ENCODE measurements at regions not wholly inside any gene's neighbourhood (a gene's known extent, or its start where the extent isn't known, plus 50 kb on each side); places are given as distances from the start of the nearest gene placed in this dataset.

- TF ChIP-seq CTCF (IDR thresholded peaks at IDR 0.05) (no peak), POLR2A (IDR thresholded peaks at IDR 0.05) (no peak)
These were observed 247.0 kb downstream of the SPRY2 start for GRCh38 chr13:80093888-80094287.

Measured in prostate gland (tissue), 2 donors.